ENCODE measurements at regions not wholly inside any gene's neighbourhood (a gene's known extent, or its start where the extent isn't known, plus 50 kb on each side); places are given as distances from the start of the nearest gene placed in this dataset.
"Not testable (repeated sequence)": the region's sequence is repeated elsewhere in the genome, so short reads cannot be mapped to it uniquely, and the experiment has no call there.

DNA sequence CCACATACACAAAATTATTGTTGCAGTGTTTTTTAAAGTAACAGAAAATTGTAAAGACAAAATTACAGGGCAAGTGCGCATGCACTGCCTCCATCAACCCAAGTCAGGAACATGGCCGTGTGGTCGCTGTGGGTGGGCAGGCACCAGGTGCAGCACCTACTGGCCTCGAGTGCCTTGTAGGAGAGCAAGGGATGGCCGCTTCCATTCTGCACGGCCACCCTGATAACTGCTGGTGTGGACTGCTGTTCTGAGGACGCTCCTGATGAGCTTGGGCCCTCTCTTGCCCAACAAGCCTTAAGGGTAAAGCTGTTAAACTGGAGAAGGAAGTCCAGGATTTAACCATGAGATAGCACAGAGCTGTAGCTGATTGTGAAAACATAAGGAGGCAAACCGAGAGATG, 124.6 kb upstream of the PPP1R9A start:
- no peak overlapping the region for H3K18ac ChIP-seq (ENCODE audit: low read depth in 1 of 2, low read length in 2 of 2)
- no peak overlapping the region for H2BK120ac ChIP-seq (ENCODE audit: low read depth, low read length)
- no peak overlapping the region for H2AFZ ChIP-seq (ENCODE audit: low read depth, low read length)
- no peaks in the 10 kb centered on the region for H3K4me1 ChIP-seq (ENCODE audit: control insufficient read depth, insufficient read depth, low read depth, low read length)
- H3K4ac ChIP-seq (ENCODE audit: low read depth in 1 of 2, low read length in 2 of 2) = no peak overlapping the region
- no peak overlapping the region for H3K27ac ChIP-seq (ENCODE audit: low read length, poor library complexity, severe bottlenecking)
- H3K23ac ChIP-seq (ENCODE audit: low read length in 2 of 2) = no peak overlapping the region
- H3K79me1 ChIP-seq (replicated peaks; ENCODE audit: low read length, poor library complexity, severe bottlenecking) = no peaks in the 10 kb centered on the region
- H3K14ac ChIP-seq (ENCODE audit: low read length in 2 of 2) = no peak overlapping the region
- H3K36me3 ChIP-seq (ENCODE audit: control insufficient read depth in 1 of 2, insufficient read depth in 2 of 2, low read depth in 1 of 2, low read length in 2 of 2) = no peaks in the 10 kb centered on the region
- H4K8ac ChIP-seq (ENCODE audit: low read length) = no peak overlapping the region
- no peak overlapping the region for H4K91ac ChIP-seq (ENCODE audit: low read length)
- H2AK5ac ChIP-seq (ENCODE audit: low read length, severe bottlenecking) = no peak overlapping the region
- no peak overlapping the region for H2BK15ac ChIP-seq (ENCODE audit: low read depth, poor library complexity, severe bottlenecking)
- H3K27me3 ChIP-seq (ENCODE audit: control insufficient read depth in 1 of 2, insufficient read depth in 1 of 2, low read length in 2 of 2) = no peaks in the 10 kb centered on the region
- H3K9me3 ChIP-seq (ENCODE audit: control insufficient read depth, low read length) = no peaks in the 10 kb centered on the region
- no peak overlapping the region for H3K4me2 ChIP-seq (ENCODE audit: low read length, poor library complexity, severe bottlenecking)
- no peak for DNase-seq
- no peak overlapping the region for H2BK5ac ChIP-seq (ENCODE audit: low read depth, low read length, poor library complexity, severe bottlenecking)
- H2BK12ac ChIP-seq (ENCODE audit: low read length in 2 of 2) = no peak overlapping the region
- H3K9ac ChIP-seq (ENCODE audit: low read length) = no peak overlapping the region
- no peak overlapping the region for H3K4me3 ChIP-seq (ENCODE audit: insufficient read depth in 1 of 2, low read depth in 1 of 2, low read length in 2 of 2)
- WGBS = 95% methylated on average over 8 of the region's 8 CpGs

DNA sequence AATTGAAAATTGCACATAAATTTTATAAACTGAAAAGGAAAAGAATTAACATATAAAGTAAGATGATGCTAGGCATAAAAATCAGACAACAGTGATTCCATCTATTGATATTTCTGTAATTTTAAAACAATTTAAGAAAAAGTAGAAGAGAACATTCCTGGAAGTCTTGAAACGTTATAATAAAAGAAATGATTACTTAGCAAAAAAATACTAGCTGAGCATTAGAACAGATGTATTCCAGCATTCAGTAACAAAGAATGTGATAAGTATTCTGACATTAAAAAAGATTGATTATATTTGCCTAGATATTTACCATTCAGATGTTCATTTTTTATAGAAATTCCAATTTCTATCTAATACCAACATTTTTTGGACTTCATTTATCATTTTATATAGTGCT, 120.1 kb upstream of the PPP1R9A start:
- Histone ChIP-seq H3K4me2 (ENCODE audit: low read length, poor library complexity, severe bottlenecking) (no peak overlapping the region), H4K8ac (ENCODE audit: low read length) (no peak overlapping the region), H2AFZ (ENCODE audit: low read depth, low read length) (no peak overlapping the region), H3K23ac (ENCODE audit: low read length in 2 of 2) (no peak overlapping the region), H2BK5ac (ENCODE audit: low read depth, low read length, poor library complexity, severe bottlenecking) (no peak overlapping the region), H3K9ac (ENCODE audit: low read length) (no peak overlapping the region), H2AK5ac (ENCODE audit: low read length, severe bottlenecking) (no peak overlapping the region), H2BK120ac (ENCODE audit: low read depth, low read length) (no peak overlapping the region), H3K36me3 (ENCODE audit: control insufficient read depth in 1 of 2, insufficient read depth in 2 of 2, low read depth in 1 of 2, low read length in 2 of 2) (no peaks in the 10 kb centered on the region), H3K27ac (ENCODE audit: low read length, poor library complexity, severe bottlenecking) (no peak overlapping the region), H3K14ac (ENCODE audit: low read length in 2 of 2) (no peak overlapping the region), H3K79me1 (replicated peaks; ENCODE audit: low read length, poor library complexity, severe bottlenecking) (no peaks in the 10 kb centered on the region), H3K4me3 (ENCODE audit: insufficient read depth in 1 of 2, low read depth in 1 of 2, low read length in 2 of 2) (no peak overlapping the region), H3K18ac (ENCODE audit: low read depth in 1 of 2, low read length in 2 of 2) (no peak overlapping the region), H3K4ac (ENCODE audit: low read depth in 1 of 2, low read length in 2 of 2) (no peak overlapping the region), H3K9me3 (ENCODE audit: control insufficient read depth, low read length) (no peaks in the 10 kb centered on the region), H3K27me3 (ENCODE audit: control insufficient read depth in 1 of 2, insufficient read depth in 1 of 2, low read length in 2 of 2) (no peaks in the 10 kb centered on the region), H2BK12ac (ENCODE audit: low read length in 2 of 2) (no peak overlapping the region), H2BK15ac (ENCODE audit: low read depth, poor library complexity, severe bottlenecking) (no peak overlapping the region), H4K91ac (ENCODE audit: low read length) (no peak overlapping the region), H3K4me1 (ENCODE audit: control insufficient read depth, insufficient read depth, low read depth, low read length) (no peaks in the 10 kb centered on the region)
- no CpG with 5 or more reads among the region's 1 CpG for WGBS
- DNase-seq = no peak

DNA sequence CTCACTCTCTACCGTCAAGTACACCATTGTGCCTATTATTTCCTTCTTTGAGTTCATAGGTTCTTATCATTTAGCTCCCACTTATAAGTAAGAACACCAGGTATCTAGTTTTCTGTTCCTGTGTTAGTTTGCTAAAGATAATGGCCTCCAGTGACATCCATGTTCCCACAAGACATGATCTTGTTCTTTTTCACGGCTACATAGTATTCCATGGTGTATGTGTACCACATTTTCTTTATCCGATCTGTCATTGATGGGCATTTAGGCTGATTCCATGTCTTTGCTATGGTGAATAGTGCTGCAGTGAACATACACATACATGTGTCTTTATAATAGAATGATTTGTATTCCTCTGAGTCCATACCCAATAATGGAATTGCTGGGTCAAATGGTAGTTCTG, 119.0 kb upstream of the PPP1R9A start:
- H3K27ac ChIP-seq (ENCODE audit: low read length, poor library complexity, severe bottlenecking); H2AK5ac ChIP-seq (ENCODE audit: low read length, severe bottlenecking); H2BK12ac ChIP-seq (ENCODE audit: low read length in 2 of 2); H3K4me3 ChIP-seq (ENCODE audit: insufficient read depth in 1 of 2, low read depth in 1 of 2, low read length in 2 of 2); H3K23ac ChIP-seq (ENCODE audit: low read length in 2 of 2); H3K4ac ChIP-seq (ENCODE audit: low read depth in 1 of 2, low read length in 2 of 2); DNase-seq; H3K4me1 ChIP-seq (ENCODE audit: control insufficient read depth, insufficient read depth, low read depth, low read length); H3K9me3 ChIP-seq (ENCODE audit: control insufficient read depth, low read length); H3K9ac ChIP-seq (ENCODE audit: low read length); H4K91ac ChIP-seq (ENCODE audit: low read length); H2BK120ac ChIP-seq (ENCODE audit: low read depth, low read length); H3K4me2 ChIP-seq (ENCODE audit: low read length, poor library complexity, severe bottlenecking); H3K79me1 ChIP-seq (replicated peaks; ENCODE audit: low read length, poor library complexity, severe bottlenecking); H4K8ac ChIP-seq (ENCODE audit: low read length); H3K18ac ChIP-seq (ENCODE audit: low read depth in 1 of 2, low read length in 2 of 2); H2AFZ ChIP-seq (ENCODE audit: low read depth, low read length); H3K36me3 ChIP-seq (ENCODE audit: control insufficient read depth in 1 of 2, insufficient read depth in 2 of 2, low read depth in 1 of 2, low read length in 2 of 2); H2BK5ac ChIP-seq (ENCODE audit: low read depth, low read length, poor library complexity, severe bottlenecking); H2BK15ac ChIP-seq (ENCODE audit: low read depth, poor library complexity, severe bottlenecking); H3K14ac ChIP-seq (ENCODE audit: low read length in 2 of 2); H3K27me3 ChIP-seq (ENCODE audit: control insufficient read depth in 1 of 2, insufficient read depth in 1 of 2, low read length in 2 of 2): not testable (repeated sequence)
- WGBS = 86% methylated on average over 3 of the region's 3 CpGs

DNA sequence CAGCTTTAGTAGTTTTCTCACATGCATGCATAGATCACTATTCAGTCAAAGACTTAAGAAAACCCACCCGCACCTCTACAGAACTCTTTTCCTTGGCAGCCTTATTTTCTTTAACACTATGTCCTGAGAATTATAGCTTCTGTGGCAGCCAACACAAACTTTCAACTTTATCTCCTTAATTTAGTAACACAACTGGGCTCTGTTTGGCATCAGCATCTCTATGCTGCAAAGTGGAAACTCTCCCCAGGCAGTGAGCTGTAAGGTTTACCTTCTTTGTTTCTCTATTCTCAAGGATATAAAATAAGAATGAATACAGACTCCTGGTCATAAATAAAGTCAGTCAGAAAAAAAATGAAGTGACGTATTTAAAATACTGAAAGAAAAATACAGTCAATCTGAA, 115.2 kb upstream of the PPP1R9A start:
- no peak overlapping the region for H2BK12ac ChIP-seq (ENCODE audit: low read length in 2 of 2)

More for the DNA sequence above, 115.2 kb upstream of the PPP1R9A start:
- Histone ChIP-seq H3K4ac (ENCODE audit: low read depth in 1 of 2, low read length in 2 of 2) (no peak overlapping the region), H3K18ac (ENCODE audit: low read depth in 1 of 2, low read length in 2 of 2) (no peak overlapping the region), H3K27me3 (ENCODE audit: control insufficient read depth in 1 of 2, insufficient read depth in 1 of 2, low read length in 2 of 2) (no peaks in the 10 kb centered on the region), H2AK5ac (ENCODE audit: low read length, severe bottlenecking) (no peak overlapping the region), H3K4me1 (ENCODE audit: control insufficient read depth, insufficient read depth, low read depth, low read length) (no peaks in the 10 kb centered on the region), H3K4me3 (ENCODE audit: insufficient read depth in 1 of 2, low read depth in 1 of 2, low read length in 2 of 2) (no peak overlapping the region), H3K9ac (ENCODE audit: low read length) (no peak overlapping the region), H2BK15ac (ENCODE audit: low read depth, poor library complexity, severe bottlenecking) (no peak overlapping the region), H3K9me3 (ENCODE audit: control insufficient read depth, low read length) (no peaks in the 10 kb centered on the region), H2BK5ac (ENCODE audit: low read depth, low read length, poor library complexity, severe bottlenecking) (no peak overlapping the region), H3K79me1 (replicated peaks; ENCODE audit: low read length, poor library complexity, severe bottlenecking) (no peaks in the 10 kb centered on the region), H3K14ac (ENCODE audit: low read length in 2 of 2) (no peak overlapping the region), H3K23ac (ENCODE audit: low read length in 2 of 2) (no peak overlapping the region), H3K36me3 (ENCODE audit: control insufficient read depth in 1 of 2, insufficient read depth in 2 of 2, low read depth in 1 of 2, low read length in 2 of 2) (no peaks in the 10 kb centered on the region), H2AFZ (ENCODE audit: low read depth, low read length) (no peak overlapping the region), H4K8ac (ENCODE audit: low read length) (no peak overlapping the region), H3K27ac (ENCODE audit: low read length, poor library complexity, severe bottlenecking) (no peak overlapping the region), H3K4me2 (ENCODE audit: low read length, poor library complexity, severe bottlenecking) (no peak overlapping the region), H4K91ac (ENCODE audit: low read length) (no peak overlapping the region), H2BK120ac (ENCODE audit: low read depth, low read length) (no peak overlapping the region)
- 96% methylated on average over 1 of the region's 2 CpGs for WGBS
- DNase-seq = no peak

All from mesenchymal stem cell (in vitro differentiated cells and primary cell).